ENCODE measurements at regions not wholly inside any gene's neighbourhood (a gene's known extent, or its start where the extent isn't known, plus 50 kb on each side); places are given as distances from the start of the nearest gene placed in this dataset.

DNA sequence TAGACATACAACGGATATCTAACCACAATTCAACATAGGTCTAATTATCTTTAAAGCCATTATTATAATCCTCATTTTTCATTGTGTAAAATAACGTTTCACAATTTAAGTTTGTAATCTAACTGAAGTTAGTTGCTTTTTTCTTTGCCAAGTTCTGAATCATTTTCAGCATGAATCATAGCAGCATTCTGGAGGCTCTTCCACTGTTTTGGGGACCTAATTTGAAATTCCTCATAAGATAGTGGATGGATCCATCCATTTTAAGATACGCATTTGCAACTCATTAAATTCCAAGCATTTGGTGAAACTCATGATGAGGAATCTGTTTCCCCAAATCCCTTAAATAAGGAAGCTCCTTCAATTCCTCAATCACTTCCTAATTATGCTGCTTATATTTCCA lies 447.1 kb upstream of the CDH10 start:
- no peak for FAIRE-seq

More for the DNA sequence above, 447.1 kb upstream of the CDH10 start:
- Histone ChIP-seq H3K79me1 (ENCODE audit: low read depth, low read length) (no peaks in the 10 kb centered on the region), H2BK5ac (ENCODE audit: low read depth, low read length) (no peak overlapping the region), H4K91ac (replicated peaks; ENCODE audit: insufficient read length, low read length) (no peak overlapping the region), H4K8ac (ENCODE audit: extremely low read depth, insufficient read depth, low read length) (no peak overlapping the region), H2BK120ac (replicated peaks; ENCODE audit: low read depth, low read length) (no peak overlapping the region), H3K36me3 (ENCODE audit: control insufficient read depth in 2 of 4, insufficient read depth in 4 of 4, low read length in 3 of 4) (no peaks in the 10 kb centered on the region), H3K9me3 (ENCODE audit: insufficient read depth in 2 of 2, low read depth in 1 of 2, low read length in 1 of 2) (no peaks in the 10 kb centered on the region), H2BK20ac (ENCODE audit: low read length) (no peak overlapping the region), H3K27me3 (replicated peaks in 1 of 4; ENCODE audit: control insufficient read depth in 3 of 4, extremely low read depth in 1 of 4, insufficient read depth in 3 of 4, low read length in 3 of 4) (no peaks in the 10 kb centered on the region), H3K18ac (ENCODE audit: extremely low read depth, low read length) (no peak overlapping the region), H2BK15ac (ENCODE audit: low read length) (no peak overlapping the region), H3K23ac (ENCODE audit: insufficient read length) (no peak overlapping the region), H3K4ac (replicated peaks; ENCODE audit: insufficient read length, low read depth, low read length) (no peak overlapping the region), H2AFZ (ENCODE audit: low read length) (no peak overlapping the region), H3K23me2 (ENCODE audit: low read depth, low read length) (no peaks in the 10 kb centered on the region), H4K20me1 (replicated peaks in 1 of 2; ENCODE audit: control insufficient read depth in 1 of 2, insufficient read depth in 2 of 2, low read length in 2 of 2) (no peaks in the 10 kb centered on the region), H4K5ac (ENCODE audit: insufficient read length, low read depth, low read length) (no peak overlapping the region), H3K14ac (ENCODE audit: insufficient read length) (no peak overlapping the region), H3K4me2 (ENCODE audit: insufficient read depth in 1 of 2, low read depth in 2 of 2, low read length in 2 of 2) (no peak overlapping the region), H3K27ac (ENCODE audit: low read depth, low read length) (no peak overlapping the region), H3K79me2 (ENCODE audit: control insufficient read depth in 1 of 2, insufficient read depth in 2 of 2, low read length in 2 of 2) (no peaks in the 10 kb centered on the region), H2AK5ac (ENCODE audit: low read depth, low read length) (no peak overlapping the region), H3K4me1 (replicated peaks in 1 of 4; ENCODE audit: control insufficient read depth in 3 of 4, insufficient read depth in 4 of 4, low read length in 3 of 4) (no peaks in the 10 kb centered on the region), H3K4me3 (ENCODE audit: extremely low read depth in 1 of 4, insufficient read depth in 2 of 4, low read depth in 3 of 4, low read length in 4 of 4) (no peak overlapping the region), H3K9ac (replicated peaks in 1 of 4; ENCODE audit: extremely low read depth in 1 of 4, low read depth in 3 of 4, low read length in 3 of 4) (no peak overlapping the region), H2BK12ac (ENCODE audit: low read depth, low read length) (no peak overlapping the region), H3K56ac (replicated peaks; ENCODE audit: insufficient read length, low read depth, low read length) (no peak overlapping the region)
- ChIA-PET POLR2A (ENCODE audit: partially characterized antibody) (no interaction called here), CTCF (ENCODE audit: partially characterized antibody) (no interaction called here)
- TF ChIP-seq JUN (IDR thresholded peaks at IDR 0.05; ENCODE audit: low read depth, low read length) = no peak
- no peak for TF ChIP-seq CREB1 (IDR thresholded peaks at IDR 0.05)
- no peak for TF ChIP-seq RBBP5 (IDR thresholded peaks at IDR 0.05; ENCODE audit: borderline replicate concordance, low read depth, low read length)
- TF ChIP-seq SP4 (IDR thresholded peaks at IDR 0.05; ENCODE audit: low read length) = no peak
- no peak for TF ChIP-seq CBX5 (IDR thresholded peaks at IDR 0.05; ENCODE audit: low read depth, low read length)
- no peak for TF ChIP-seq RFX5 (IDR thresholded peaks at IDR 0.05; ENCODE audit: borderline replicate concordance, low read depth, low read length)
- TF ChIP-seq TBP (IDR thresholded peaks at IDR 0.05; ENCODE audit: low read depth, low read length) = no peak
- TF ChIP-seq MAFK (IDR thresholded peaks at IDR 0.05; ENCODE audit: low read depth, low read length) = no peak
- 83% methylated on average over 3 of the region's 3 CpGs; no CpG with 5 or more reads in 1 of the 2 experiments for WGBS, 2 experiments (ENCODE audit: extremely low coverage in 1 of 2, insufficient coverage in 1 of 2, insufficient read length in 1 of 2, insufficient replicate concordance in 2 of 2, low coverage in 1 of 2, low lambda C conversion rate in 2 of 2, missing lambda C conversion rate in 1 of 2)
- no peak for DNase-seq (ENCODE audit: low read depth in 1 of 2, low spot score in 2 of 2)

All from H1 (cell line).